NOMO-1 treated with dmso at 0.1 percent for 144 hours (cell line): ENCODE measurements at regions not wholly inside any gene's neighbourhood (a gene's known extent, or its start where the extent isn't known, plus 50 kb on each side); places are given as distances from the start of the nearest gene placed in this dataset.

Source experiments
- DNase-seq: peaks from one replicate; lab custom pipeline; 2025; ENCODE audit not compliant: unreplicated experiment; lab: John Stamatoyannopoulos, UW

DNA sequence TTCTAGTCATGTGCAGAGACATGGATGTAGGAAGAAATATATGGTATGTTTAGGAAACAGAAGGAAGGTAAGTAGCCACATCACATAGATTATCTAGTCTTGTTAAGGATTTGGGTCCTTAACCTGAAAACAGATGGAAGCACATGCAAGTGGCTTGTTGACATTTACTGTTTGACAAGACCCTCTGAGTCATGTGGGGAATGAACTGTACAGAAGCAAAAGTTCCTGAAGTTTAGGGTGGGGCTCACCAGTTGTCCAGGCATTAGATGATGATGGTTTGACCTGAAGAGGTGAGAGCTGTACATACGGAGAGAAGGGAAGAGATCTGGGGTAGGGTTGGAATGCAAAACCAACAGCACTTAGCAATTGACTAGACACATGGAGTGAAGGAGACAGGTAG, 281.1 kb upstream of the GRIP1 start:
- DNase-seq, result no peak

DNA sequence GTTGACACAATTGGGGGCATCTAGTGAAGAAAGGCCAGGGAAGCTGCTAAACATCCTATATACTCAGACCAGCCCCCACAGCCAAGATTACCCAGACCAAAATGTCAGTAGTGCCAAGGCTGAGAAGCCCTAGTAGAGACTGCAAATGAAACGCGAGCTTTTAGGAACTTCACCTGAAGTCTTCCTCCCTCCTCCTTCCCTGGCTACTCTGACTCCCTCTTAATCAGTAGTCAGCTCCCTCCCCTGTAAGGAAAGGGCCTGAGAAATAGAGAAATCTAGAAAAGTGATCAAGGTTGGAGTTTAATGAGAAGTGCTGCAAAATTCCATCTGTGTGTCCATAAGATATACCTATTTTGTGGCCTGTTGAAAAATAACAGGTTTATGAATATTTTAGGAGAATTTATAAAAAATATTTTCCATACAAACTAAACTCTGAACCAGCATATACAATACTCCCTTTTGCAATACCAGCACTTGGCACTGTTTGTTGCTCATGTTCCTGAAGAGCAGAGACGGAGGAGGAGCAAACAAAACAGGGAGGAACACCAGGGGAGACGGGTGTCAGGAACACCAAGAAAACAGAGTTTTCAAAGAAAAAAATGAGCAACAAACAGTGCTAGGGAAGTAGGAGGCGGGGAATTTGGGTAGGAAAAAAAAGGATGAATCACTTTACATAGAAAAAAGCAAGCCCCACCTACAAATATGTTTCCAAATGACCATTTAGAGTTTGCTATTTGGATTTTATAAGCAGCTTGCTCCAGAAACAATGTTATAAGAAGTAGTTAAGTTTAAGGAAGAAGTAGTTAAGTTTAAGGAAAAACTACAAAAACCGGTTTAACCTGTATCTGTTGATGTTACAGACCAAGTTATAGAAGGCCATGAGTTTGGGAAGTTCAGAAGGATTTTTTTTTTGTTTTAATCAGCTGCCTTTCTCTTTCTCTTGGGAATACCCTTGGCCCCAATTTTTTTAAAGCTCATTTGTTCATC, 282.1 kb upstream of the GRIP1 start:
- no peak for DNase-seq

DNA sequence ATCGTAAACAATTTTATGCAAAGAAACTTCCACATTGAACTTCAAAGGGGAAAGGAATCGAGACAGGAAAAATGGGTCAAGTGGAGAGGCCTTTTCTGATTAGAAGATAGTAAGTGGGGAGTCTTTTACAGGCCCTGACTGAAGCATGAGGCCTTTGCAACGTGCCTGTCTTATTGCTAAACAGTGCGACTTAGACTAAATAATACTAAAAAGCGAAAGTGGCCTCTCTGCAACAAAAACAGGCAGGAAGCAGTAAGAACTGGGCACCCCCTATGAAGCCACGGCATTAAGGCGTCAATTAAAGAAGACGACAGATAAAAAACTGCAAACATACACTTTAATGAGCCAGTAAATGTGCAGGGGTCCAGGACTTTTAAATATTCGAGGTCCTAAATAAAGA, 283.4 kb upstream of the GRIP1 start:
- peak; percentile 57 for DNase-seq

GRCh38 chr12:66963901-66964300, 285.0 kb upstream of the GRIP1 start:
- no peak for DNase-seq

DNA sequence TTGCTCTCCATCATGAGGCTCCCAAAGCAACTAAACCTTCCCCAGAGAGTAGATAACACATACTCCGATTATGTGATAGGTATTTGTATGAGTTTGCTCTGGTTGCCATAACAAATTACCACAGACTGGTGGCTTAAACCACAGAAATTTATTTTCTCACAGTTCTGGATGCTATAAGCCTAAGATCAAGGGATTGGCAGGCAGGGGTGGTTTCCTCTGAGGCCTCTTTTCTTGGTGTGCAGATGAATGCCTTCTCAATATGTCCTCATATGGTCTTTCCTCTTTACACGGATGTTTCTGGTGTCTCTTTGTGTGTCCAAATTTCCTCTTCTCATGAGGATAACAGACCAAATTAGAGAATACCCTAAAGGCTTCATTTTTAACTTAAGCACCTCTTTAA, 285.8 kb upstream of the GRIP1 start:
- DNase-seq, result no peak

GRCh38 chr12:66965621-66966020, 286.7 kb upstream of the GRIP1 start:
- DNase-seq, result no peak

GRCh38 chr12:66971816-66972215, 292.9 kb upstream of the GRIP1 start:
- DNase-seq, result no peak

- no peak for DNase-seq
These were observed 292.6 kb upstream of the CAND1 start for GRCh38 chr12:66976526-66976925.

- no peak for DNase-seq
These were observed 290.4 kb upstream of the CAND1 start for GRCh38 chr12:66978802-66979201.

- DNase-seq, result no peak
These were observed 289.9 kb upstream of the CAND1 start for GRCh38 chr12:66979251-66979650.

DNA sequence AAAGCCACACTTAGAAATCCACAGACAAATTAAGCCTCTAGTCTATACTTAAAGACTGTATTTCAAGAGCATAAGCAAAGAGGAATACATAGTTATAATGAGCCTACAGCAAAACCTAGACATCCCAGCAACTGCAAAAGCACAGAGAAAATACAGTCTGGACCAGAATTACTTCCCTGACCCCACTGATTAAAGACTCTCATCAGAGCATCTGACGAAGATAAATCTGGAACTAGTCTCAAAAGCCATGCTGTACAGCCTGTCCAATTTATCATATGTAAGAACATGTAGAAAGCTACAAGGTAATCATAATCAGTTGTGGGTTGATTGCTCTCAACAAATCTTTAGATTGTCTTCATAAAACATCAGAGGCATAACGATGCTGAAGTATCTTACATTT, 285.1 kb upstream of the CAND1 start:
- no peak for DNase-seq

GRCh38 chr12:66984962-66985361, 284.2 kb upstream of the CAND1 start:
- no peak for DNase-seq

DNA sequence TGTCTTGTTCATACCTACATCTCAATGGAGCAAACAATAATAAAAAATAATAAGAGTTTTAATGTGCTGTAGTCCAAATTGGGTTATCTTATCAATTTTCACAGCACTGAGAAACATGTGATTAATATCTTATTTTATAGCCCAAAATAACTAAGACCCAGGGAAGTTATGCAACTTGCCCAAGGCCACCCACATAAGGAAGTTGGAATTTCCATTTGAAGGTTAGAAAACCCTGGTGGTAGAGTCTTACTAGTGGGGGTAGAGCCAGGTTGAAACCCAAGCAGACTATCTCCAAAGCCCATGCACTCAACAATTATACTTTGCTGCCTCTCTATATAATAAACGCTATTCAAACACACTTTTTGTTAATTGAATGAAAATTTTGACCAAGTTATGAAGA, 270.0 kb upstream of the CAND1 start:
- DNase-seq, result no peak

- DNase-seq, result no peak
These were observed 267.9 kb upstream of the CAND1 start for GRCh38 chr12:67001251-67001650.

DNA sequence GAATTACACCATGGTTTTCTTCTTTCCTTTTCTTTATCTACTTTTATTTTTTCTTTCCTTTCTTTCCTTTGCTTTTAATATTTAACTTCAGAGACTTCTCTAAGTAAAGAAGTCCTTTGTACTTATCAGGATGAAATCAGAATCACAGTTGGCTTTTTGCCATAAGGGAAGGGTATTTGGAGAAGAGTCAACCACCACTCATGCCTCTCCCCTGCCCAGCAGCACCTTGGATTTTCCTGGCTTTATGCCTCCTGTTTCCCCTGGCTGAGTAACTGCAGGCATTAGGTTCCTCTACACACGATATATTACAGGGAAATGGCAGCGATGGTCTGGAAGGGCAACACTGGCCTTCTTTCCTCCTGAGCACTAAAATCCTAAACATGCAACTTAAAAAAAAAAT, 266.4 kb upstream of the CAND1 start:
- no peak for DNase-seq

- no peak for DNase-seq
These were observed 262.5 kb upstream of the CAND1 start for GRCh38 chr12:67006610-67007009.

- DNase-seq, result no peak
These were observed 254.5 kb upstream of the CAND1 start for GRCh38 chr12:67014642-67015041.

- no peak for DNase-seq
These were observed 251.1 kb upstream of the CAND1 start for GRCh38 chr12:67018105-67018504.

GRCh38 chr12:67019070-67019469, 250.1 kb upstream of the CAND1 start:
- no peak for DNase-seq

DNA sequence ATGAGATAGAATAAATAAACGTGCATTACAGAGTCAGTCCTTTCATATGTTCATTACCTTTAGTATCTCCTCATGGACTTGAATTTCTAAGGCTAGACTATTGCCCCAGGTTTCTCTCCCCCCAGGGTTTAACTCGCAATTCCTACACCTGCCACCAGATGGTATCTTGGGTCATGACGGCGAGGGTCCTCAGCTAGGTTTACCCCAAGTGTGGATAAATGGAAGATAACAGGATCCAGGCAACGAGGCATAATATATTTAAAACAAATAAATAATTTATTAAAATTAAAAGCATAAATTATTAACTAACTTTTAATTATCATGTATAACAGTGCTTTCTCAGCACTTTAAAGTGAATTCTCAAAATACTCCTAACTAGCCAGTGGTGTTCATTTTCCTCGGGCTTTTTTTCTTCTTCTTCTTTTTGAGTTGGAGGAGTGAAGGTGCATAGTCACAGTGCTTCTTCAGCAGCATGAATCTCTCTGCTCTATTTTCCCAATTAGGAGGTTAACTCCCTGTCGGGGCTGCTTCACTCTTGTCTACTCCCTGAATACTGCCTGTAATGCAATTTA, 243.5 kb upstream of the CAND1 start:
- DNase-seq, result no peak

DNA sequence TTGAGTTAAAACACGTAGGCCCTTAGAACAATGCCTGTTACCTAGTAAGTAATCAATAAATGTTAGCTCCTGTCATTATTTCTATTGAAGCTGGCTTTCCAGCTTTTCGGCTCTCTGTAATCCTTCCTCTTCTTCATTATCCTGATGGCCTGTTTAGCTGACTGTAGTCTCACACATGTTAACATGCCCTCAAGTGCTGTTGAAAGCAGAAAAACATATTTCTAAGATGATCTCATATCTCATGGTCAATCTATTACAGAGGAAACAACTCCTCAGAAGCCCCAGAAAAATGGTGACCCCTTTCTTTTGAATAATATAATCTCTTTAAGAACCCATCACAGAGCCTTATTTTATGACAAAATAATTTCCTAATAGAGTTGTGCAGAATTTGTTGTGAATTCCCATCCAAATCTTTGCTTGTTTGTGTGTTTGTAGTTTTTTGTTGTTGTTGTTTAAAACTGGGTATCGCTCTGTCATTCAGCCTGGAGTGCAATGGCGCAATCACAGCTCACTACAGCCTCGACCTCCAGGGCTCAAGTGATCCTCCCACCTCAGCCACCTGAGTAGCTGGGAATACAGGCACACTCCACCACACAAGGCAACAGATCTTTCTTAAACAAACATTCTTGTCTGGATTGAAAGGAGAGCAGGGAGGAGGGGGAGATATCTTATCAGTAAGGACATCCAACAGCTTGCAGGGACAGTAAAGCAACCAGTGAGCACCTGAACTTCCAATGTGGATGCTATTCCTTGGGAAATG, 242.5 kb upstream of the CAND1 start:
- DNase-seq, result no peak

- no peak for DNase-seq
These were observed 240.6 kb upstream of the CAND1 start for GRCh38 chr12:67028529-67028928.
